Urinary bladder (tissue), 3 donors: ENCODE measurements at regions not wholly inside any gene's neighbourhood (a gene's known extent, or its start where the extent isn't known, plus 50 kb on each side); places are given as distances from the start of the nearest gene placed in this dataset.

Experiments
- DNase-seq: peaks from one replicate; pipeline ENCODE4 v3.0.0-alpha.2; 2015; ENCODE audit errors: extremely low spot score
- H3K27ac ChIP-seq: one replicate; pipeline ENCODE4 v1.5.1; 2013; ENCODE audit warnings: low read depth, mild to moderate bottlenecking, moderate library complexity
- H3K36me3 ChIP-seq: one replicate; pipeline ENCODE4 v1.6.1; 2013; ENCODE audit warnings: mild to moderate bottlenecking, moderate library complexity; ENCODE audit not compliant: insufficient read depth
- H3K4me1 ChIP-seq: one replicate; pipeline ENCODE4 v1.6.1; 2013; ENCODE audit warnings: mild to moderate bottlenecking, moderate library complexity; ENCODE audit not compliant: insufficient read depth
- H3K4me3 ChIP-seq: one replicate; pipeline ENCODE4 v1.5.1; 2013; ENCODE audit warnings: low read depth, low read length
- WGBS: extraction: QIAGEN DNeasy Blood & Tissue Kit; methylation state at CpG from one replicate; pipeline ENCODE4 v1.1.7; 2013; 5-methylcytosine and 5-hydroxymethylcytosine counted together
- donor health status: healthy with polysubstance abuse.
- donor health status: healthy.

GRCh38 chr3:6110451-6110850 is 750.5 kb upstream of the GRM7 start:
- H3K4me1 ChIP-seq = no peaks in the 10 kb centered on the region
- H3K36me3 ChIP-seq = no peaks in the 10 kb centered on the region
- H3K27ac ChIP-seq = no peak overlapping the region
- no peak overlapping the region for H3K4me3 ChIP-seq
- WGBS = 72% methylated on average over 3 of the region's 3 CpGs
- no peak for DNase-seq

GRCh38 chr3:6112546-6112945 is 748.4 kb upstream of the GRM7 start:
- Histone ChIP-seq H3K36me3 (no peaks in the 10 kb centered on the region), H3K27ac (no peak overlapping the region), H3K4me1 (no peaks in the 10 kb centered on the region), H3K4me3 (no peak overlapping the region)
- WGBS = 43% methylated on average over 3 of the region's 3 CpGs
- DNase-seq = no peak

- Histone ChIP-seq H3K36me3 (no peaks in the 10 kb centered on the region), H3K27ac (no peak overlapping the region), H3K4me1 (no peaks in the 10 kb centered on the region), H3K4me3 (no peak overlapping the region)
- no peak for DNase-seq
- WGBS = 93% methylated on average over 2 of the region's 2 CpGs
These were observed 747.6 kb upstream of the GRM7 start for GRCh38 chr3:6113338-6113737.

- Histone ChIP-seq H3K4me3 (no peak overlapping the region), H3K36me3 (no peaks in the 10 kb centered on the region), H3K27ac (no peak overlapping the region), H3K4me1 (no peaks in the 10 kb centered on the region)
- WGBS = 74% methylated on average over 3 of the region's 3 CpGs
- no peak for DNase-seq
These were observed 741.5 kb upstream of the GRM7 start for GRCh38 chr3:6119367-6119766.

GRCh38 chr3:6120786-6121185 is 740.1 kb upstream of the GRM7 start:
- Histone ChIP-seq H3K27ac (no peak overlapping the region), H3K4me1 (no peaks in the 10 kb centered on the region), H3K4me3 (no peak overlapping the region), H3K36me3 (no peaks in the 10 kb centered on the region)
- 45% methylated on average over 5 of the region's 5 CpGs for WGBS
- no peak for DNase-seq

- Histone ChIP-seq H3K36me3 (no peaks in the 10 kb centered on the region), H3K4me3 (no peak overlapping the region), H3K4me1 (no peaks in the 10 kb centered on the region), H3K27ac (no peak overlapping the region)
- no peak for DNase-seq
- 76% methylated on average over 5 of the region's 5 CpGs for WGBS
These were observed 736.0 kb upstream of the GRM7 start for GRCh38 chr3:6124875-6125274.

GRCh38 chr3:6125520-6125919 is 735.4 kb upstream of the GRM7 start:
- Histone ChIP-seq H3K4me3 (no peak overlapping the region), H3K4me1 (no peaks in the 10 kb centered on the region), H3K36me3 (no peaks in the 10 kb centered on the region), H3K27ac (no peak overlapping the region)
- no peak for DNase-seq
- 39% methylated on average over 3 of the region's 3 CpGs for WGBS

- no peak for DNase-seq
- Histone ChIP-seq H3K4me1 (no peaks in the 10 kb centered on the region), H3K4me3 (no peak overlapping the region), H3K27ac (no peak overlapping the region), H3K36me3 (no peaks in the 10 kb centered on the region)
- WGBS = 88% methylated on average over 8 of the region's 8 CpGs
These were observed 728.1 kb upstream of the GRM7 start for GRCh38 chr3:6132684-6133432.

- no peak overlapping the region for H3K27ac ChIP-seq
- H3K4me1 ChIP-seq = no peaks in the 10 kb centered on the region
- H3K4me3 ChIP-seq = no peak overlapping the region
- no peak for DNase-seq
- H3K36me3 ChIP-seq = no peaks in the 10 kb centered on the region
- 79% methylated on average over 3 of the region's 3 CpGs for WGBS
These were observed 718.2 kb upstream of the GRM7 start for GRCh38 chr3:6142707-6143106.

GRCh38 chr3:6147883-6148282 is 713.0 kb upstream of the GRM7 start:
- no peak for DNase-seq
- no peaks in the 10 kb centered on the region for H3K36me3 ChIP-seq
- H3K27ac ChIP-seq = no peak overlapping the region
- H3K4me1 ChIP-seq = no peaks in the 10 kb centered on the region
- 94% methylated on average over 6 of the region's 6 CpGs for WGBS
- no peak overlapping the region for H3K4me3 ChIP-seq

GRCh38 chr3:6155650-6156338 is 705.1 kb upstream of the GRM7 start:
- Histone ChIP-seq H3K36me3 (no peaks in the 10 kb centered on the region), H3K4me3 (no peak overlapping the region), H3K4me1 (no peaks in the 10 kb centered on the region), H3K27ac (no peak overlapping the region)
- DNase-seq = no peak
- WGBS = 79% methylated on average over 4 of the region's 4 CpGs

GRCh38 chr3:6165951-6166350 is 695.0 kb upstream of the GRM7 start:
- WGBS = 40% methylated on average over 6 of the region's 6 CpGs
- Histone ChIP-seq H3K4me3 (no peak overlapping the region), H3K27ac (no peak overlapping the region), H3K36me3 (no peaks in the 10 kb centered on the region), H3K4me1 (peaks cover 1% of the 10 kb centered on the region)
- DNase-seq = no peak

GRCh38 chr3:6168256-6168655 is 692.7 kb upstream of the GRM7 start:
- H3K4me1 ChIP-seq = peaks cover 1% of the 10 kb centered on the region
- H3K27ac ChIP-seq = no peak overlapping the region
- H3K36me3 ChIP-seq = no peaks in the 10 kb centered on the region
- no peak overlapping the region for H3K4me3 ChIP-seq
- WGBS = 75% methylated on average over 8 of the region's 8 CpGs
- DNase-seq = no peak

- no peaks in the 10 kb centered on the region for H3K36me3 ChIP-seq
- WGBS = 61% methylated on average over 6 of the region's 6 CpGs
- no peaks in the 10 kb centered on the region for H3K4me1 ChIP-seq
- no peak overlapping the region for H3K27ac ChIP-seq
- H3K4me3 ChIP-seq = no peak overlapping the region
- no peak for DNase-seq
These were observed 687.9 kb upstream of the GRM7 start for GRCh38 chr3:6172871-6173642.
